ENCODE measurements at regions not wholly inside any gene's neighbourhood (a gene's known extent, or its start where the extent isn't known, plus 50 kb on each side); places are given as distances from the start of the nearest gene placed in this dataset.

DNA sequence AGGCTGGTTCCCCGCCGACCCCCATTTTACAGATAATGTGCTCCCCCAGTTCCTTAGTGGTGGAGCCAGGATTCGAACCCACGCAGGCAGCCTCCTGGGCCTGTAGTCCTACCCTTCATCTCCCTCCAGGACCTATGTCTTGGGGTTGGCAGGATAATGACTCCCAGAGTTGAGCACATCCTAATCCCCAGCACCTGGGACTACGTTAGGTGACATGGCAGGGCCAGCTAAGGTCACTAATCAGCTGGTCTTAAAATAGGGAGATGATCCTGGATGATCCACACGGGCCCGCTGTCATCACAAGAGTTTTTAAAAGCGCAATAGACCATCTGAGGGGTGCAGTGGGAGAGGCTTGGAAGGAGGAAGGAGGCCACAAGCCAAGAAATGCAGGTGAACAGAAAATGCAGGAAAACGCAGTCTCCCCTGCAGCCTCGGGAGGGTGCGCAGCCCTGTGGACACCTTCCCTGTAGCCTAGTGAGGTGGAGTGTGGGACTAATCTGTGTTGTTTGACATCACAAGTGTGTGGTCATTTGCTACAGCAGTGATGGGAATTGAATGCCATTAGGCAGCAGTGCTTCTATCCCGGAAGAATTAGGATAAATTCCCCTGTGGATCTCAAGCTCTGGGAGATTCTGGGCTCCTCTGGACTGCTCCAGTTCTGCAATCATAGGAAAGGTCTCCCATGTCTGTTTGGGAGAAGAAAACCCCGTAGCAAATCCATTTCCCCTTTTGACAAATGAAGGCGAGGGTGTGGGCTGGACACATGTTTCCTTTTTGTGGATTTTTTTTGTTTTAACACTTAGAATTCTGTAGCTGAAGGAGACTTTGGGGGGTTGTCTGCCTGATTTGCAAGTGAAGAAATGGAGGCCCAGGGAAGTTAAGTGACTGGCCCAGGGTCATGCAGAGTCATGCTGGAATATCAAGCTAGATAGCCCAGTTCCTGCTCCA, 297.7 kb downstream of the SEC14L1 start (continued):
- TF ChIP-seq KDM5A (IDR thresholded peaks at IDR 0.05; ENCODE audit: low read length) (no peak), SAP30 (IDR thresholded peaks at IDR 0.05; ENCODE audit: insufficient read depth, insufficient replicate concordance, low read length) (no peak), TCF12 (IDR thresholded peaks at IDR 0.05; ENCODE audit: low read depth, low read length) (no peak), SUZ12 (IDR thresholded peaks at IDR 0.05; ENCODE audit: low read length) (no peak)
- TF ChIP-seq, protein P1, sequence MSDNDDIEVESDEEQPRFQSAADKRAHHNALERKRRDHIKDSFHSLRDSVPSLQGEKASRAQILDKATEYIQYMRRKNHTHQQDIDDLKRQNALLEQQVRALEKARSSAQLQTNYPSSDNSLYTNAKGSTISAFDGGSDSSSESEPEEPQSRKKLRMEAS (IDR thresholded peaks at IDR 0.05), result no peak
